ENCODE measurements at regions not wholly inside any gene's neighbourhood (a gene's known extent, or its start where the extent isn't known, plus 50 kb on each side); places are given as distances from the start of the nearest gene placed in this dataset.
"Not testable (repeated sequence)": the region's sequence is repeated elsewhere in the genome, so short reads cannot be mapped to it uniquely, and the experiment has no call there.

DNA sequence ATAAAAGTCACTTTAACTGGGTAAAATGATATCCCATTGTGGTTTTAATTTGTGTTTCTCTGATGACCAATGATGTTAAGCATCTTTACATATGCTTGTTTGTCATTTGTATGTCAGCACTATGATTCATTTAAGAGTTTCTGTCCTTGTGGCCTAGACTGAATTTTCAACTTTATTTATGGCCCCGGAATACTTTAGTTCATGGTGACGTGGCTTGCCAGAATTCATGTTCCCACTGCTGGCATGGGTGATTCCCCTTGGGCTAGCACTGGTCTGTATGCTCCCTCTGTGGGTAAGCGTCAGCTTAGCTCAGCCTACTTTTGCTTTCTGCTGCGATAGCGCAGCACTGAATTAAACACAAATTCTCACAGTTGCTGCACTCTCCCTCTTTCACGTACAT, 436.3 kb upstream of the SGO1 start:
- Histone ChIP-seq H3K4me3 (replicated peaks in 1 of 2; ENCODE audit: low read depth in 1 of 2, low read length in 2 of 2) (no peak overlapping the region), H3K4me1 (ENCODE audit: control insufficient read depth in 1 of 2, insufficient read depth in 2 of 2, low read length in 2 of 2) (no peaks in the 10 kb centered on the region), H3K27ac (ENCODE audit: low read depth, low read length) (no peak overlapping the region), H3K36me3 (ENCODE audit: control insufficient read depth in 1 of 2, insufficient read depth in 2 of 2, low read length in 2 of 2) (no peaks in the 10 kb centered on the region), H4K20me1 (ENCODE audit: insufficient read depth) (no peaks in the 10 kb centered on the region), H2AFZ (ENCODE audit: low read depth, low read length, poor library complexity, severe bottlenecking) (no peak overlapping the region), H3K9me3 (ENCODE audit: control insufficient read depth in 1 of 2, insufficient read depth in 1 of 2, low read depth in 1 of 2, low read length in 2 of 2) (peaks cover 0 to 18% of the 10 kb centered on the region in 2 experiments; a peak in 2 of 4 replicates), H3K4me2 (ENCODE audit: low read length) (no peak overlapping the region), H3K79me2 (ENCODE audit: insufficient read depth, low read length) (no peaks in the 10 kb centered on the region), H3K9me2 (ENCODE audit: insufficient read depth) (no peaks in the 10 kb centered on the region), H3K27me3 (ENCODE audit: insufficient read depth, low read length) (no peaks in the 10 kb centered on the region), H3K9ac (ENCODE audit: low read length) (no peak overlapping the region)
- DNase-seq (ENCODE audit: low read depth, low spot score): no peak
- ChIA-PET RAD21 (ENCODE audit: low non-redundant PET in 1 of 2, low total read pairs in 2 of 2, uncharacterized antibody in 2 of 2, unreplicated experiment in 2 of 2) (no interaction called here), POLR2A (no interaction called here), CTCF (no interaction called here)
- intact Hi-C loops (cut with micrococcal nuclease): no loop called here
- no peak for ATAC-seq
- TF ChIP-seq FOSL1 (IDR thresholded peaks at IDR 0.05; ENCODE audit: low read depth): no peak
- no peak for TF ChIP-seq CBX3 (IDR thresholded peaks at IDR 0.05; ENCODE audit: low read depth)
- no peak for TF ChIP-seq EZH2phosphoT487 (IDR thresholded peaks at IDR 0.05; ENCODE audit: borderline replicate concordance)
- TF ChIP-seq POLR2AphosphoS5 (IDR thresholded peaks at IDR 0.05; ENCODE audit: low read depth, low read length): no peak
- no peak for TF ChIP-seq ZNF274 (IDR thresholded peaks at IDR 0.05; ENCODE audit: low read depth, low read length)
- no peak for TF ChIP-seq SRF (IDR thresholded peaks at IDR 0.05; ENCODE audit: low read depth)
- no peak for TF ChIP-seq SP1 (IDR thresholded peaks at IDR 0.05; ENCODE audit: low read depth)
- no TSS peak for BruUV-seq (replicated peaks)

- BruUV-seq (replicated peaks); H3K27me3 ChIP-seq (ENCODE audit: insufficient read depth, low read length); H3K4me1 ChIP-seq (ENCODE audit: control insufficient read depth in 1 of 2, insufficient read depth in 2 of 2, low read length in 2 of 2); ATAC-seq; H4K20me1 ChIP-seq (ENCODE audit: insufficient read depth); RAD21 ChIA-PET (ENCODE audit: low non-redundant PET in 1 of 2, low total read pairs in 2 of 2, uncharacterized antibody in 2 of 2, unreplicated experiment in 2 of 2); H3K79me2 ChIP-seq (ENCODE audit: insufficient read depth, low read length); H3K9me2 ChIP-seq (ENCODE audit: insufficient read depth); POLR2A ChIA-PET; H3K9ac ChIP-seq (ENCODE audit: low read length); CTCF ChIA-PET; H3K4me3 ChIP-seq (replicated peaks in 1 of 2; ENCODE audit: low read depth in 1 of 2, low read length in 2 of 2); H2AFZ ChIP-seq (ENCODE audit: low read depth, low read length, poor library complexity, severe bottlenecking); H3K27ac ChIP-seq (ENCODE audit: low read depth, low read length); H3K36me3 ChIP-seq (ENCODE audit: control insufficient read depth in 1 of 2, insufficient read depth in 2 of 2, low read length in 2 of 2); H3K4me2 ChIP-seq (ENCODE audit: low read length); DNase-seq (ENCODE audit: low read depth, low spot score); intact Hi-C loops (cut with micrococcal nuclease): not testable (repeated sequence)
- peaks cover 0 to 13% of the 10 kb centered on the region in 2 experiments; a peak in 2 of 4 replicates for H3K9me3 ChIP-seq (ENCODE audit: control insufficient read depth in 1 of 2, insufficient read depth in 1 of 2, low read depth in 1 of 2, low read length in 2 of 2)
These were observed 432.6 kb upstream of the SGO1 start for GRCh38 chr3:20618621-20619020.

DNA sequence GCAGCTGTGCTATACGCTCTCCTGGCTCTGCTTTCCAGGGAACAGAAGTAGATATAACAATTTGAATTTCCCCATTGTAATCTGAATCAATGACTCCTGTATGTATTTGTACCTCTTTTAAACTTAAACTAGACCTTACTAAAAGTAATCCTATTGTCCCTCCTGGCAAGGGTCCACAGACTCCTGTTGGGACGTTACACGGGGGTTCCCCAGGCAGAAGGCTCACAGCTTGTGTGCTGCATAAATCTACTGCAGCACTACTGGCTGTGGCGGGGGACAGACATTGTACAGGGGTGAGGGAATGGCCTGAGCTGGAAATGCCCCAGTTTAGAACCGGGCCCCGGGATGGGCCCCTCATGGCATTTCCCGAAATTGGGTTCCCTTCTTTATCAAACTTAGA, 432.2 kb upstream of the SGO1 start:
- peaks cover 0 to 12% of the 10 kb centered on the region in 2 experiments; a peak in 2 of 4 replicates for H3K9me3 ChIP-seq (ENCODE audit: control insufficient read depth in 1 of 2, insufficient read depth in 1 of 2, low read depth in 1 of 2, low read length in 2 of 2)
- H3K9ac ChIP-seq (ENCODE audit: low read length); H3K4me1 ChIP-seq (ENCODE audit: control insufficient read depth in 1 of 2, insufficient read depth in 2 of 2, low read length in 2 of 2); RAD21 ChIA-PET (ENCODE audit: low non-redundant PET in 1 of 2, low total read pairs in 2 of 2, uncharacterized antibody in 2 of 2, unreplicated experiment in 2 of 2); ATAC-seq; H3K79me2 ChIP-seq (ENCODE audit: insufficient read depth, low read length); BruUV-seq (replicated peaks); DNase-seq (ENCODE audit: low read depth, low spot score); H3K27ac ChIP-seq (ENCODE audit: low read depth, low read length); H3K4me2 ChIP-seq (ENCODE audit: low read length); H3K9me2 ChIP-seq (ENCODE audit: insufficient read depth); H2AFZ ChIP-seq (ENCODE audit: low read depth, low read length, poor library complexity, severe bottlenecking); H3K27me3 ChIP-seq (ENCODE audit: insufficient read depth, low read length); H3K36me3 ChIP-seq (ENCODE audit: control insufficient read depth in 1 of 2, insufficient read depth in 2 of 2, low read length in 2 of 2); H4K20me1 ChIP-seq (ENCODE audit: insufficient read depth); POLR2A ChIA-PET; CTCF ChIA-PET; intact Hi-C loops (cut with micrococcal nuclease); H3K4me3 ChIP-seq (replicated peaks in 1 of 2; ENCODE audit: low read depth in 1 of 2, low read length in 2 of 2): not testable (repeated sequence)

DNA sequence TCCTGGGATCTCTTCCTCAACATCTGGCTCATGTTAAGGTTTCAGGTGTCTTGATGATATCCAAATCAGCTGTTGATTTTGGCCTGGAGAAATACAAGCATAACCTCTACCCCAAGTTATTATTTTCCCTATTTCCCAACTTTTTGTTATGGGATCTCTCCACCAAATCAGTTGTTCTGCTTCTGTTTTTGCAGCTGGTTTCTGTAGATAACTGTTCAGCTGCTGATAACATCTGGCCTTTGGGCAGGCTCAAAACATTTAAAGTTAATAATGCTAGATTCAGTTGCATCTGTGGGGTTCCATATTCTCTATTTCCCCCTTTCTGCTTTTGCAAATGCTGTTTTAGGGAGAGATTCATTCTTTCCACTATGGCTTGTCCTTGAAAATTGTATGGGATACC, 430.0 kb upstream of the SGO1 start:
- H3K9me2 ChIP-seq (ENCODE audit: insufficient read depth); CTCF ChIA-PET; DNase-seq (ENCODE audit: low read depth, low spot score); RAD21 ChIA-PET (ENCODE audit: low non-redundant PET in 1 of 2, low total read pairs in 2 of 2, uncharacterized antibody in 2 of 2, unreplicated experiment in 2 of 2); H3K79me2 ChIP-seq (ENCODE audit: insufficient read depth, low read length); H3K4me2 ChIP-seq (ENCODE audit: low read length); intact Hi-C loops (cut with micrococcal nuclease); H2AFZ ChIP-seq (ENCODE audit: low read depth, low read length, poor library complexity, severe bottlenecking); H3K27me3 ChIP-seq (ENCODE audit: insufficient read depth, low read length); H3K4me3 ChIP-seq (replicated peaks in 1 of 2; ENCODE audit: low read depth in 1 of 2, low read length in 2 of 2); H3K9me3 ChIP-seq (ENCODE audit: control insufficient read depth in 1 of 2, insufficient read depth in 1 of 2, low read depth in 1 of 2, low read length in 2 of 2); H3K36me3 ChIP-seq (ENCODE audit: control insufficient read depth in 1 of 2, insufficient read depth in 2 of 2, low read length in 2 of 2); H3K9ac ChIP-seq (ENCODE audit: low read length); POLR2A ChIA-PET; H3K4me1 ChIP-seq (ENCODE audit: control insufficient read depth in 1 of 2, insufficient read depth in 2 of 2, low read length in 2 of 2); H3K27ac ChIP-seq (ENCODE audit: low read depth, low read length); ATAC-seq; H4K20me1 ChIP-seq (ENCODE audit: insufficient read depth); BruUV-seq (replicated peaks): not testable (repeated sequence)

Measured in HCT116 (cell line).